Mucosa of descending colon (tissue), 3 donors: ENCODE measurements at regions not wholly inside any gene's neighbourhood (a gene's known extent, or its start where the extent isn't known, plus 50 kb on each side); places are given as distances from the start of the nearest gene placed in this dataset.

ENCODE experiments used
- ATAC-seq: fragments of 200-7000 bp; cut with Tn5 transposase; one replicate; pipeline ENCODE4 v1.9.1; 2020; ENCODE audit warnings: mild to moderate bottlenecking, moderate library complexity
- DNase-seq, 3 donors: peaks; one replicate each; pipeline ENCODE4 v3.0.0-alpha.2; 2020
- H3K36me3 ChIP-seq: fragments of 200-600 bp; one replicate; pipeline ENCODE4 v1.8.0; 2021; ENCODE audit warnings: low read depth, mild to moderate bottlenecking
- H3K4me1 ChIP-seq: fragments of 200-600 bp; one replicate; pipeline ENCODE4 v1.8.0; 2021; ENCODE audit warnings: low read depth, mild to moderate bottlenecking
- H3K4me3 ChIP-seq: fragments of 200-600 bp; one replicate; pipeline ENCODE4 v1.8.0; 2021; ENCODE audit warnings: mild to moderate bottlenecking
- H3K9me3 ChIP-seq: fragments of 200-600 bp; one replicate; pipeline ENCODE4 v1.8.0; 2021; ENCODE audit warnings: mild to moderate bottlenecking
- intact Hi-C, 2 donors: fragments of 100-400 bp; cut with DNase I in 1 of 2; cut with micrococcal nuclease in 1 of 2; formaldehyde crosslinking; loops; one replicate each; pipeline versions ENCODE4 v1.11.0 to v1.11.1; 2022; cut with DNase I, micrococcal nuclease
- TF ChIP-seq, protein P1 (sequence below): fragments of 200-600 bp; IDR thresholded peaks from one replicate; pipeline ENCODE4 v1.8.0; 2022; ENCODE audit warnings: antibody characterized with exemption, mild to moderate bottlenecking
- donor health status: DM: no; HTN: no; CAD: no; lungs with moderate emphysema.
- donor health status: DM: no; HTN: no; CAD: no.
- donor health status: DM: no; HTN: yes; CAD: no.

DNA sequence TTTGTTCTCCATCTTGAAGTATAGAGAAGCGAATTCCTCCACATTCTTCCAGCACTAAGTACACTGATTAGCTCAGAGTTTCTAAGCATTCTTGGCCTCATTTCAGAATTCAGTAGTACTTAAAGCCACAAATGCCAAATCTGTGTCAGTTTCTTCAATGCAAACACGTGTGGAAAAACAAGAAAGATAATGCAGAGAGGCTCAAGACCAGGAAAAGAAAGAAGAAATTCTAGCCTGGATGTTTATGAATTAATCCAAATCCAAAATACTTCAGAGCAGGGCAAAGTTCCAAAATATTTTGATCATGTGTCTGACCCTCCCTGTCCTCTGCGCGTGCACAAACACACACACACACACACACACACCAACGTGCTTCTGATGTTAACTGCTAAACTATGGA, 457.6 kb downstream of the SLCO4C1 start:
- H3K9me3 ChIP-seq = no peaks in the 10 kb centered on the region
- TF ChIP-seq, protein P1, sequence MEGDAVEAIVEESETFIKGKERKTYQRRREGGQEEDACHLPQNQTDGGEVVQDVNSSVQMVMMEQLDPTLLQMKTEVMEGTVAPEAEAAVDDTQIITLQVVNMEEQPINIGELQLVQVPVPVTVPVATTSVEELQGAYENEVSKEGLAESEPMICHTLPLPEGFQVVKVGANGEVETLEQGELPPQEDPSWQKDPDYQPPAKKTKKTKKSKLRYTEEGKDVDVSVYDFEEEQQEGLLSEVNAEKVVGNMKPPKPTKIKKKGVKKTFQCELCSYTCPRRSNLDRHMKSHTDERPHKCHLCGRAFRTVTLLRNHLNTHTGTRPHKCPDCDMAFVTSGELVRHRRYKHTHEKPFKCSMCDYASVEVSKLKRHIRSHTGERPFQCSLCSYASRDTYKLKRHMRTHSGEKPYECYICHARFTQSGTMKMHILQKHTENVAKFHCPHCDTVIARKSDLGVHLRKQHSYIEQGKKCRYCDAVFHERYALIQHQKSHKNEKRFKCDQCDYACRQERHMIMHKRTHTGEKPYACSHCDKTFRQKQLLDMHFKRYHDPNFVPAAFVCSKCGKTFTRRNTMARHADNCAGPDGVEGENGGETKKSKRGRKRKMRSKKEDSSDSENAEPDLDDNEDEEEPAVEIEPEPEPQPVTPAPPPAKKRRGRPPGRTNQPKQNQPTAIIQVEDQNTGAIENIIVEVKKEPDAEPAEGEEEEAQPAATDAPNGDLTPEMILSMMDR = no peak
- intact Hi-C loops = no loop called here
- ATAC-seq (no peak), DNase-seq (no peak)
- no peak overlapping the region for H3K4me3 ChIP-seq
- H3K4me1 ChIP-seq = no peaks in the 10 kb centered on the region
- H3K36me3 ChIP-seq = no peaks in the 10 kb centered on the region

DNA sequence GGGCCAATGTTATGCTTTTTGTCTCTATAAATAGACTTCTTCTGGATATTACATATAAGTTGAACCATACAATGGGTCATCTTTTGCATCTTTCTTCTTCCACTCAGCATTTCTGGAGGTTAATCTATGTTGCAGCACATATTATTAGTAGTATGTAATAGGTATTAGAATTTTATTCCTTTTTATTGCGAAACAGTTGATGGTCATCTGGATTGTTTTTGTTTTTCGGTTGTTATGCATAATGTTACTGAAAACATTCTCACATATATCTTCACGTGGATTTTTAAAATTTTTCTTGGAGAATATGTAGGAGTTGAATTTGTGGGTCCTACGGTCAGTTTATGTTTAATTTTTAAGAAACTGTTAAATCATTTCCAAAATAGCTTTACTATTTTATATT, 466.8 kb downstream of the SLCO4C1 start:
- DNase-seq = no peak
- Histone ChIP-seq H3K4me1 (no peaks in the 10 kb centered on the region), H3K4me3 (no peak overlapping the region), H3K9me3 (peaks cover 3% of the 10 kb centered on the region), H3K36me3 (no peaks in the 10 kb centered on the region)
- intact Hi-C loops = no loop called here
- ATAC-seq = no peak
- TF ChIP-seq, protein P1 = no peak

DNA sequence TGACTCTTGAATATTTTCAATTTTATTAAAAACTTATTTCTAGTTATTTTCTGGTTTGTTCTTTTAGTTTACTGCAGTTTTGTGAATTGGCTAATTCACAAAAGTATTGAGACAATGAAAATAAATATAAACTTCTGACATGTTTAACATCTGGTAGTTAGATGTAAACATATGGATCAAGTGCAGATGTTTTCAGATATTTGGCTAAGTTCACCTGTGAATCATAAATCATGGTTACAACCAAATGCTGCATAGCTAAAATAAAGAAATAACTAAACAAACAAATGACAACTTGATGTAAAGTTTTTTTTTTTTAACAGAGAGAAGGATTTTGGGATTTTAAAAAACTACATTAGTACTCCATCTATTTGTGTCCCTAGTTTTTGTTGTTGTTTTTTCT, 484.6 kb downstream of the SLCO4C1 start:
- H3K9me3 ChIP-seq = no peaks in the 10 kb centered on the region
- no peaks in the 10 kb centered on the region for H3K4me1 ChIP-seq
- DNase-seq = no peak
- intact Hi-C loops = no loop called here
- no peaks in the 10 kb centered on the region for H3K36me3 ChIP-seq
- H3K4me3 ChIP-seq = no peak overlapping the region
- TF ChIP-seq, protein P1 = no peak
- no peak for ATAC-seq

DNA sequence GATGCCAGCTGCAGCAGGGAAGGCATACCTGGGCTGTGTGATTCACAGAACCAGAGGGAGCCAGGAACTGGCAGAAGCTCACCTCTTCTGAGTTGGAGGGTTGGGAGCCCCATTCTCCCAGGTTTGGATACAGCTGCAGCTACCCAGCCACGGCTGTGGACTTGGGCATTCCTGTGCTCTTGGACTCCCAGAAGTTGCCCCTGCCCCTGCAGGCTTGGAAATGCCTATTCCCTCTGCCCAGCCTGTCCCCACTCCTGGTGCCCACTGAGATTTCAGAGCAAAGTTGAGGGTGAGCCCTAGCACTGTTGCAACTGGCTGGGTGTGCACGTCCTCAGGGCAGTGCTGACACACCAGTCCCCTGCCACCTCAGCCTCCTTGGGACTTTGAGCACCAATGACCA, 489.7 kb downstream of the SLCO4C1 start:
- DNase-seq = no peak
- Histone ChIP-seq H3K4me3 (no peak overlapping the region), H3K36me3 (no peaks in the 10 kb centered on the region), H3K9me3 (no peaks in the 10 kb centered on the region), H3K4me1 (no peaks in the 10 kb centered on the region)
- ATAC-seq = peak; percentile 10
- TF ChIP-seq, protein P1 = no peak
- intact Hi-C loops = no loop called here

DNA sequence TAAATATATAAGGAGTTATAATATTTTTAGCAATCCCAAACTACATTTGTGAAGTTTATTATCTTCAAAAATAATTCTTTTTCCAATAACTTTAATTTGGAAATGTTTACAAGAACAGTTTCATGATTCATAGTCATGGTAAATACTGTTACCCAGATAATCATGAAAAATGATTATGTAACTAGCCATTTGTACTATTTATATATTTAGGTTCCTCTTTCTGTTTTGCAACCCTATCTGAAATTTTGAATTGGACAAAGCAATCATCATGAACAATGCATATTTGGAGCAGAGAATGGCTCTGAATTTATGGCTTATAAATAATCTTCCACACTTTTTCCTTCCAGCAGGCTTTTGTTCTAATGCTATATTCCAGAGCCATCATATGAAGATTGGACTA, 499.7 kb downstream of the SLCO4C1 start:
- H3K36me3 ChIP-seq = no peaks in the 10 kb centered on the region
- TF ChIP-seq, protein P1 = no peak
- intact Hi-C loops = no loop called here
- H3K4me1 ChIP-seq = no peaks in the 10 kb centered on the region
- DNase-seq (no peak), ATAC-seq (no peak)
- no peak overlapping the region for H3K4me3 ChIP-seq
- no peaks in the 10 kb centered on the region for H3K9me3 ChIP-seq

DNA sequence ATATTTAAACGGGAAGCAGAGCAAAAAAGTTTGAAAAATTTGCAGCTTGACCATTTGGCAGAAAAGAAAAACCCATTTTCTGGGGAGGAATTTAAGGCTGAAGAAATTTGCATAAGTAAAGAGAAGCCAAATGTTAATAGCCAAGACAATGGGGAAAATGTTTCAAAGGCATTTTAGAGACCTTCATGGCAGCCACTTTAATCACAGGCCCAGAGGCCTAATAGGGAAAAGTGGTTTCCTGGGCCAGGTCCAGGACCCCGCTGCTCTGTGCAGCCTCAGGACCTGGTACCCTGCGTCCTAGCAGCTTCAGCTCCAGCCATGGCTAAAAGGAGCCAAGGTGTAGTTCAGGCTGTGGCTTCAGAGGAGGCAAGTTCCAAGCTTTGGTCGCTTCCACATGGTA, 507.3 kb downstream of the SLCO4C1 start:
- H3K4me1 ChIP-seq = peaks cover 2% of the 10 kb centered on the region
- no peak overlapping the region for H3K4me3 ChIP-seq
- intact Hi-C loops = no loop called here
- no peaks in the 10 kb centered on the region for H3K36me3 ChIP-seq
- no peaks in the 10 kb centered on the region for H3K9me3 ChIP-seq
- DNase-seq (no peak), ATAC-seq (no peak)
- TF ChIP-seq, protein P1 = no peak
